Liver (tissue), 8 donors: ENCODE measurements at regions not wholly inside any gene's neighbourhood (a gene's known extent, or its start where the extent isn't known, plus 50 kb on each side); places are given as distances from the start of the nearest gene placed in this dataset.

Experiments used
- DNase-seq: peaks from one replicate; pipeline ENCODE4 v3.0.0-alpha.2; 2017; ENCODE audit warnings: low spot score
- H3K27ac ChIP-seq, 2 donors: one replicate each; pipeline ENCODE4 v1.7.0; 2013; ENCODE audit warnings: inconsistent platforms in 2 of 2, low read length in 2 of 2, control low read depth in 1 of 2, low read depth in 1 of 2, mild to moderate bottlenecking in 1 of 2
- H3K27me3 ChIP-seq, 4 donors: one replicate each; pipeline versions ENCODE4 v1.6.1 to v1.7.0; 2013; ENCODE audit warnings: low read length in 3 of 4, inconsistent platforms in 1 of 4, mild to moderate bottlenecking in 1 of 4, moderate library complexity in 1 of 4; ENCODE audit not compliant: control insufficient read depth in 4 of 4, insufficient read depth in 4 of 4
- H3K36me3 ChIP-seq, 4 donors: one replicate each; pipeline versions ENCODE4 v1.6.1 to v1.7.0; 2013; ENCODE audit warnings: low read length in 3 of 4, mild to moderate bottlenecking in 3 of 4, low read depth in 1 of 4, moderate library complexity in 1 of 4; ENCODE audit not compliant: control insufficient read depth in 4 of 4, insufficient read depth in 3 of 4
- H3K4me1 ChIP-seq, 4 donors: one replicate each; pipeline versions ENCODE4 v1.6.1 to v1.7.0; 2013; ENCODE audit warnings: low read length in 3 of 4, mild to moderate bottlenecking in 3 of 4, moderate library complexity in 1 of 4; ENCODE audit not compliant: control insufficient read depth in 4 of 4, insufficient read depth in 4 of 4
- H3K4me3 ChIP-seq, 3 donors: one replicate each; pipeline versions ENCODE4 v1.6.1 to v1.7.0; 2013; ENCODE audit warnings: low read length in 3 of 3, control low read depth in 1 of 3, low read depth in 1 of 3, mild to moderate bottlenecking in 1 of 3
- H3K9ac ChIP-seq, 2 donors: one replicate each; pipeline ENCODE4 v1.7.0; 2013; ENCODE audit warnings: low read length in 2 of 2, mild to moderate bottlenecking in 2 of 2, moderate library complexity in 2 of 2, control low read depth in 1 of 2, low read depth in 1 of 2
- H3K9me3 ChIP-seq, 4 donors: one replicate each; pipeline versions ENCODE4 v1.6.1 to v1.7.0; 2013; ENCODE audit warnings: low read length in 3 of 4; ENCODE audit not compliant: control insufficient read depth in 4 of 4
- EGR1 ChIP-seq, 2 donors: IDR thresholded peaks; 2 replicates each; pipeline ENCODE4 v1.6.1; 2016 to 2018; ENCODE audit warnings: antibody characterized with exemption in 2 of 2, low read depth in 2 of 2
- FOXA1 ChIP-seq: IDR thresholded peaks from 2 replicates; pipeline ENCODE4 v1.6.1; 2016; ENCODE audit warnings: antibody characterized with exemption
- FOXA2 ChIP-seq: IDR thresholded peaks from 2 replicates; pipeline ENCODE4 v1.6.1; 2016; ENCODE audit warnings: antibody characterized with exemption
- GABPA ChIP-seq, 2 donors: IDR thresholded peaks in 1 of 2; conservative IDR thresholded peaks in 1 of 2; 2 replicates each; pipeline ENCODE4 v1.6.1; 2016; ENCODE audit warnings: antibody characterized with exemption in 2 of 2, mild to moderate bottlenecking in 1 of 2, moderate library complexity in 1 of 2
- JUND ChIP-seq, 2 donors: IDR thresholded peaks; 2 replicates each; pipeline ENCODE4 v1.6.1; 2016; ENCODE audit warnings: antibody characterized with exemption in 2 of 2
- MAX ChIP-seq: IDR thresholded peaks from 2 replicates; pipeline ENCODE4 v1.6.1; 2016; ENCODE audit warnings: antibody characterized with exemption
- NR2F2 ChIP-seq: IDR thresholded peaks from 2 replicates; pipeline ENCODE4 v1.6.1; 2016; ENCODE audit warnings: antibody characterized with exemption
- RAD21 ChIP-seq, 2 donors: IDR thresholded peaks; 2 replicates each; pipeline ENCODE4 v1.6.1; 2016; ENCODE audit warnings: antibody characterized with exemption in 2 of 2, mild to moderate bottlenecking in 2 of 2
- REST ChIP-seq: IDR thresholded peaks from 2 replicates; pipeline ENCODE4 v1.6.1; 2016; ENCODE audit warnings: antibody characterized with exemption, mild to moderate bottlenecking
- SP1 ChIP-seq: IDR thresholded peaks from 2 replicates; pipeline ENCODE4 v1.6.1; 2018; ENCODE audit warnings: antibody characterized with exemption, mild to moderate bottlenecking
- TAF1 ChIP-seq: conservative IDR thresholded peaks from 2 replicates; pipeline ENCODE4 v1.6.1; 2016; ENCODE audit warnings: antibody characterized with exemption, mild to moderate bottlenecking
- YY1 ChIP-seq: IDR thresholded peaks from 2 replicates; pipeline ENCODE4 v1.6.1; 2016; ENCODE audit warnings: antibody characterized with exemption, mild to moderate bottlenecking
- ZBTB33 ChIP-seq: IDR thresholded peaks from 2 replicates; pipeline ENCODE4 v1.6.1; 2016; ENCODE audit warnings: antibody characterized with exemption
- WGBS: extraction: QIAGEN DNeasy Blood & Tissue Kit; methylation state at CpG from one replicate; pipeline ENCODE4 v1.1.7; 2013; 5-methylcytosine and 5-hydroxymethylcytosine counted together
- TF ChIP-seq, protein P1 (sequence below): fragments of 150-350 bp; IDR thresholded peaks from 2 replicates; pipeline ENCODE4 v1.5.1; 2017; ENCODE audit warnings: improper control_type of control experiment, low read depth, low read length; ENCODE audit not compliant: missing input control
- TF ChIP-seq, protein P2 (sequence below): IDR thresholded peaks from 2 replicates; pipeline ENCODE4 v1.6.1; 2016; ENCODE audit warnings: antibody characterized with exemption
- donor health status: healthy.
- donor health status: healthy.
- donor health status: healthy.
- donor health status: healthy.
- donor health status: healthy.

GRCh38 chr15:87681104-87681503 lies 575.4 kb downstream of the NTRK3 start:
- no peaks in the 10 kb centered on the region for H3K4me1 ChIP-seq
- H3K4me3 ChIP-seq: no peak overlapping the region
- TF ChIP-seq SP1 (no peak), REST (no peak), YY1 (no peak), GABPA (IDR thresholded peaks at IDR 0.05 in 1 of 2, conservative IDR thresholded peaks at IDR 0.05 in 1 of 2) (no peak), JUND (IDR thresholded peaks at IDR 0.05) (no peak), TAF1 (no peak)
- H3K9me3 ChIP-seq: peaks cover 0 to 2% (median 0%) of the 10 kb centered on the region in 4 donors
- 68% methylated on average over 1 of the region's 1 CpG for WGBS
- H3K9ac ChIP-seq: no peak overlapping the region
- H3K27ac ChIP-seq: no peak overlapping the region
- DNase-seq: no peak
- no peaks in the 10 kb centered on the region for H3K36me3 ChIP-seq
- H3K27me3 ChIP-seq: peaks cover 0 to 4% (median 0%) of the 10 kb centered on the region in 4 donors

DNA sequence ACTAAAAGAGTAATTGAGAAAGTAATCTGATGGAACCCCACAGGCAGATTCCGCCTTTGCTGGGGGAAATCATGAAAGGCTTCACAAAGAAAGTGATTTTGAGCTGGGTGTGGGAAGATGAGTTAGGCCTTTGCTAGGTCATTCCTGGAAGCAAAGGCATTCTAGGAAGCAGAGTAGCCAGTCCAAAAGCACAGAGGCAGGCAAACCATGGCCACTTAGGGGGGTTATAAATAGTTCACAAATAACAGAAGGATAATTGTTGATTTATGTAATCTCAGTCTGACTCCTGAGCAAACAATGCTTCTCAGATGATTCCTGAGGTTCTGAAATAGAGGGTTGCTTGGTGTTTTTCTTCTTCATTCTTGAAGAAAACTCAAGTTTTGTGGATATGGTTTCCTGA lies 576.3 kb downstream of the NTRK3 start:
- H3K27ac ChIP-seq: no peak overlapping the region
- H3K9ac ChIP-seq: no peak overlapping the region
- H3K36me3 ChIP-seq: no peaks in the 10 kb centered on the region
- TF ChIP-seq FOXA1 (no peak), EGR1 (IDR thresholded peaks at IDR 0.05; ENCODE audit: low read depth in 2 of 2) (no peak), TAF1 (no peak), ZBTB33 (no peak), MAX (no peak), RAD21 (IDR thresholded peaks at IDR 0.05) (no peak), FOXA2 (no peak), GABPA (IDR thresholded peaks at IDR 0.05 in 1 of 2, conservative IDR thresholded peaks at IDR 0.05 in 1 of 2) (no peak), NR2F2 (no peak), YY1 (no peak), SP1 (no peak)
- TF ChIP-seq, protein P1, sequence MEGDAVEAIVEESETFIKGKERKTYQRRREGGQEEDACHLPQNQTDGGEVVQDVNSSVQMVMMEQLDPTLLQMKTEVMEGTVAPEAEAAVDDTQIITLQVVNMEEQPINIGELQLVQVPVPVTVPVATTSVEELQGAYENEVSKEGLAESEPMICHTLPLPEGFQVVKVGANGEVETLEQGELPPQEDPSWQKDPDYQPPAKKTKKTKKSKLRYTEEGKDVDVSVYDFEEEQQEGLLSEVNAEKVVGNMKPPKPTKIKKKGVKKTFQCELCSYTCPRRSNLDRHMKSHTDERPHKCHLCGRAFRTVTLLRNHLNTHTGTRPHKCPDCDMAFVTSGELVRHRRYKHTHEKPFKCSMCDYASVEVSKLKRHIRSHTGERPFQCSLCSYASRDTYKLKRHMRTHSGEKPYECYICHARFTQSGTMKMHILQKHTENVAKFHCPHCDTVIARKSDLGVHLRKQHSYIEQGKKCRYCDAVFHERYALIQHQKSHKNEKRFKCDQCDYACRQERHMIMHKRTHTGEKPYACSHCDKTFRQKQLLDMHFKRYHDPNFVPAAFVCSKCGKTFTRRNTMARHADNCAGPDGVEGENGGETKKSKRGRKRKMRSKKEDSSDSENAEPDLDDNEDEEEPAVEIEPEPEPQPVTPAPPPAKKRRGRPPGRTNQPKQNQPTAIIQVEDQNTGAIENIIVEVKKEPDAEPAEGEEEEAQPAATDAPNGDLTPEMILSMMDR: no peak
- TF ChIP-seq, protein P2, sequence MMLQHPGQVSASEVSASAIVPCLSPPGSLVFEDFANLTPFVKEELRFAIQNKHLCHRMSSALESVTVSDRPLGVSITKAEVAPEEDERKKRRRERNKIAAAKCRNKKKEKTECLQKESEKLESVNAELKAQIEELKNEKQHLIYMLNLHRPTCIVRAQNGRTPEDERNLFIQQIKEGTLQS: no peak
- H3K9me3 ChIP-seq: peaks cover 0 to 2% (median 0%) of the 10 kb centered on the region in 4 donors
- H3K4me3 ChIP-seq: no peak overlapping the region
- DNase-seq: no peak
- no peaks in the 10 kb centered on the region for H3K4me1 ChIP-seq
- WGBS: 88% methylated on average over 1 of the region's 1 CpG
- H3K27me3 ChIP-seq: peaks cover 0 to 4% (median 0%) of the 10 kb centered on the region in 4 donors
